Fibroblast of skin of abdomen (primary cell): ENCODE measurements at regions not wholly inside any gene's neighbourhood (a gene's known extent, or its start where the extent isn't known, plus 50 kb on each side); places are given as distances from the start of the nearest gene placed in this dataset.

ENCODE experiments used
- DNase-seq: peaks from one replicate; pipeline ENCODE4 v3.0.0-alpha.2; 2013

DNA sequence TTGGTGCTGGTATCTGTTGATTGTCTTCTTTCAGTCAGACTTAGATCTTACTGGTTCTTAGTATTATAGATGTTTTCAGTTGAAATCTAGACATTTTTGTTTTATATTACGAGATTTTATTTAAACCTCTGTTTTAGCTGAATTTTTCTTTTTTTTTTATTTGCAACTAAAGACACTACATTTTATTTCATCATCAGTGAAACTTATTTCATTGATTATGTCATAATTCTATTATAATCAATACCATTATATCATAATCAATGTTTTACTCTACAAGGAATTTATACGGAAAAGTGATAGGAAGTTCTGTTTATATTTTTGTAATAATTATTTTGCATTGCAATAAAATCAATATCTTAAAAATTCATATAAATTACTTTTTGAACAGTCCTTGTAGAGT, 477.4 kb upstream of the MDFIC2 start:
- no peak for DNase-seq

- DNase-seq, result no peak
Measured at GRCh38 chr3:70780790-70781189, 468.4 kb upstream of the MDFIC2 start.

GRCh38 chr3:70779296-70779695, 466.9 kb upstream of the MDFIC2 start:
- DNase-seq, result no peak

DNA sequence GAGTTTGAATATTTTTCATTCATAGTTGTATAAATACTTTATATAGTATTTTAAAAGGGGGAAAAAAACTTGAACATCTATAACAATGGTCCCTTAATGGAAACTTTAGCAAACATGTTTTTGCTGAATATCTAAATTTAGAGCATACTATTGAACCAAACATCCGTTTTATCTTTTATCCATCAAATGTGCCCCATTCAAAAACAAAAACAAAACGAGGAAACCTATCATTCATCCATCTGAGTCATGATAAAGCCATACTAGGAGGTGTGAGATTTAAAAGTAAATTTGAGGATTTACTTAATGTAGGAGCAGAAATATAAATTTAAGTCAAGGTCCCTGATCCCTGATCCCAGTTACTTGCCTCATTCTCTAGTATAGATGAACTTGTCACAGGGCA, 463.6 kb upstream of the MDFIC2 start:
- DNase-seq, result no peak

GRCh38 chr3:70775257-70775656, 462.8 kb upstream of the MDFIC2 start:
- DNase-seq, result no peak

GRCh38 chr3:70774641-70775040, 462.2 kb upstream of the MDFIC2 start:
- DNase-seq, result no peak

GRCh38 chr3:70771426-70772147, 459.1 kb upstream of the MDFIC2 start:
- peak; percentile 36 for DNase-seq

GRCh38 chr3:70770650-70771049, 458.2 kb upstream of the MDFIC2 start:
- DNase-seq, result no peak

GRCh38 chr3:70766301-70766700, 453.9 kb upstream of the MDFIC2 start:
- no peak for DNase-seq

GRCh38 chr3:70763894-70764293, 451.5 kb upstream of the MDFIC2 start:
- no peak for DNase-seq

DNA sequence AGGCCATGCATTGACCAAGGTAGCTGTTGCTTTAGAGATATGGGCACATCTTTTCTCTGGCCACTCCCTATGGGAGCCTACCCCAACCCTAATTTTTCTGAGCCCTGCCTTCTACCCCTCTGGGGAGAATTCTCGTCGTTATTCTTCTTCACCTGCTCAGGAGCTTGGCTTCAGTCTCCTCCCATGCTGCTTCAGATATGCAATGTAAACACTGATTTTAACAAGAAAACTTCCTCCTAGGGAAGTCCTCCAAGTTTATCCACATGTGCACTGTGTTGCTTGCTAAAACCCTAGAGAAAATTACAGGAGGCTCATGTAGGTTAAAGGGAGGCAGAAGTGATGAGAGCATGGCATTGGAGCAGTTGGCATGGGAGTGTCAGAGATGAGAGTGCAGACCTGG, 445.2 kb upstream of the MDFIC2 start:
- no peak for DNase-seq

DNA sequence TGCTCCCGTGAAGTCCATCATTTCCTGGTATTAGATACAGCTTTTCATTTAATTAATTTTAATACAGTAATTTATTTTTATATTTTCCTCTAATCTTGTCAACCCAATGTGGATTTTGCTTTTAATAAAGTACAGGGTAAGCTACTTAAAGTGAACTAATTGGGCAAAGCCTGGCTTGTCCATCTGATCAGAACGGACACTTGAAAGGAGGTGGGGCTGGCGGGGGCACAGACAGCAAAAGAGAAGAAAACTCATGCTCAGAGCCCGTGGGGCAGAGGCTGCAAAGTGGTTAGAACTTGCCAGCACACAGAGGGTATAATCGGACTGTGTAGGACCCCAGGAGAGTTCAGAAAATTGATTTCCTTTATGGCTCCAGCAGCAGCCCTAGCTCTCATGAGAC, 443.1 kb upstream of the MDFIC2 start:
- DNase-seq, result no peak

GRCh38 chr3:70754314-70754713, 441.9 kb upstream of the MDFIC2 start:
- peak; percentile 28 for DNase-seq

- DNase-seq, result no peak
Measured at GRCh38 chr3:70753572-70753971, 441.1 kb upstream of the MDFIC2 start.

GRCh38 chr3:70752051-70752450, 439.6 kb upstream of the MDFIC2 start:
- DNase-seq, result no peak

DNA sequence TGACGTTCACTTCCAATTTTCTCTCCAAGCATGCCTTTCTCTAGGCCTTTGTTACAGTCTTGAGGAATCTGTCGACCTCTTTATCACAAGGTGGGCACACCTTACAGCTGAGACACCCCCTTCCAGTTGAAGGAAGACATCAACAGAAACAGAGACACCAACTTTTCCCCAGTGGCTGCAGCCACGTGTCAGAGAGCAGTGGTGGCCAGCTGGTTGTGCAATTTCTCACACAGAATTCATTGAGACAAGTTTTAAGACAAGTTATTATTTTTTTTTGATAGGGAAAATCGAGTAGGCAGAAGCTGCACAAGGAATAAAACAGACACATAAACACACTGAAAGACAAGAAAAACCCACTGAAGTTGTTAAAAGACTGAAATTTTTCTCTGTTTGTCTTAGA, 436.7 kb upstream of the MDFIC2 start:
- no peak for DNase-seq

DNA sequence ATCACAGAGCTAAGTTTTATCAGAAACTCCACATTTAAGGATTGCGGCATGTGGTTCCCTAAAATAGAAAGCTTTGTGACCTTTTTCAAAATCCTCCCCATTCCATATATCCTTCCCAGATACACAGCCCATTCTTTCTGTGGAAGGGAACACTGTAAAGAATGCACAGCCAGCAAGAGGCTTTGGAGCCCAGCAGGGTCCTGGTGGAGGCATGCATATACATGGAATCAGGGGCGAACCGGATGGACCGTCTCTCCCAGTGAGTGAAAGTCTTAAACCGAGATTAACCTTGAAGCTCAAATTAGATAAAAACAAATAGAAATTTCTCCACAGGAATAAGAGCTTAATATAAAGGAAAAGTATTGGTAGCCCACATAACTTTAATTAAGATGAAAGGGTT, 436.2 kb upstream of the MDFIC2 start:
- no peak for DNase-seq

DNA sequence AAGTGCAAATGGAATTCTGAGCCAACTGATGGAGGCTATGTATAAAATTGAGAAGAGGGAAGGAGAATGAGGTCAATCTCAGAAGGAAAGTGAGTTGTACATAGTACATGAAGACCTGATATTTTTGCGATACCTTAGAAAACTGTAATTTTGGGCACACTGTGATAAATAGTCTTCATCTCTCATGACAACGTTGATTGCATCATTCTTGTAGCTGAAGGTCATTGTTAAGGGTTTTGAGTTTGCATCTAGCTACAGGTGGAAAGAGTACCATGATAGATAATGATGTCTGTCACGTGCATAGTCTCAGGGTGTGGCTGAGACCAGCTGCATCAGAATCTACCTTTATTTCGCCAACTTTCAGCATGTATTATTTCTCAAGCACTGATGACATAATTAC, 435.4 kb upstream of the MDFIC2 start:
- no peak for DNase-seq

DNA sequence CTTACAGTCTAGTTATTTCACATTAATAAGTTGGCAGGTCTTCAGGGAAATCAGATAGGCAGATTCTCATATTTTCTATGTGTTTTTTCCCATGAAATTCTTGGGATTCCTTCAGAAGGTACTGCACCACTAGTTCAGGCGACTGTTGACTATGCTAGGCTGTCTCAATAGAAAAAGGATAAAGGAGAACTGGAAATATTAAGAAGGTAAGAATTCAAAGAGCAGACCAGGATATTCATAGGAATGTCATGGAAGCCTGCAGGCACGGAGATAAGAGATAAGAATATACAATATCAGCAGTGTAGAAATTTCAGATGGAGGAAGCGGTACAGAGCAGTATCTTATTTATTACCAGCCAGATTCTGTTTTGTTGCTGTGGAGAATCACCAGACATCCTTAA, 432.1 kb upstream of the MDFIC2 start:
- peak; percentile 13 for DNase-seq

- DNase-seq, result no peak
Measured at GRCh38 chr3:70743754-70744153, 431.3 kb upstream of the MDFIC2 start.

DNA sequence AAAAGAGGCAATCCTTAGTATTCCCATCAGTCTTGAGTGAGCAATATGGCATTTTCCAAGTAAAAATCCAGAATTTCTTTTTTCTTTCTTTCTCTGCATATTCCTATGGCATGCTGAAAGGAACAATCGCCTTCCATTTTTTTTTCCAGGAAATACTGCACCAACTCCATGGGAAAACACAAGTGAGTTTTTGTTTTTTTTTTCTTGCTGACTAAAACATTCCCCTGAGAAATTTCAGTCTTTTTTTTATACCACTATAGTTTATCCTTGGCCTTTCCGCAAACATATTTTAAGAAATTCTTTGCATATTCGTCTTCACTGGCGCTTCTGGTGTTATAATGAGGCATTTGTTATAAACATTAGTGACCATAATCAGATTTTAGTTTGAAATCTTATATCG, 429.6 kb upstream of the MDFIC2 start:
- no peak for DNase-seq

GRCh38 chr3:70740872-70741271, 428.4 kb upstream of the MDFIC2 start:
- no peak for DNase-seq

GRCh38 chr3:70740071-70740470, 427.6 kb upstream of the MDFIC2 start:
- no peak for DNase-seq

DNA sequence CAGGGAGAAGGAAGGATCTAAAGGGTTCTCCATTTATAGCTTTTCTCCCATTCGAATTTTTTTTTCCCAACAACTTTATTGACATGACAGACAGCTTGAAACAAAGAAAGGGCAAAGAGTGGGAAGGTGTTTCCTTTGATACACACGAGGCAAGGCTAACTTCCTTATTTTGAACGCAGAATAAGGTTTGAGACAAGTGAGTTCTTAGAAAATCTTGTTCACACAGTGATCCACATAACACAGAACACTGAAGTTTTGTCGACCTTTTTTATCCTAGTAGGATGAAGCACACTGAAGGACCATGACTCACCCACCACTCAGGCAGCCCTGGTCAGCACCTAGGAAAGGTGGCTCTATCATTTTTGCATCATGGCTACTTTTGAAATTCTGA, 425.8 kb upstream of the MDFIC2 start:
- no peak for DNase-seq

DNA sequence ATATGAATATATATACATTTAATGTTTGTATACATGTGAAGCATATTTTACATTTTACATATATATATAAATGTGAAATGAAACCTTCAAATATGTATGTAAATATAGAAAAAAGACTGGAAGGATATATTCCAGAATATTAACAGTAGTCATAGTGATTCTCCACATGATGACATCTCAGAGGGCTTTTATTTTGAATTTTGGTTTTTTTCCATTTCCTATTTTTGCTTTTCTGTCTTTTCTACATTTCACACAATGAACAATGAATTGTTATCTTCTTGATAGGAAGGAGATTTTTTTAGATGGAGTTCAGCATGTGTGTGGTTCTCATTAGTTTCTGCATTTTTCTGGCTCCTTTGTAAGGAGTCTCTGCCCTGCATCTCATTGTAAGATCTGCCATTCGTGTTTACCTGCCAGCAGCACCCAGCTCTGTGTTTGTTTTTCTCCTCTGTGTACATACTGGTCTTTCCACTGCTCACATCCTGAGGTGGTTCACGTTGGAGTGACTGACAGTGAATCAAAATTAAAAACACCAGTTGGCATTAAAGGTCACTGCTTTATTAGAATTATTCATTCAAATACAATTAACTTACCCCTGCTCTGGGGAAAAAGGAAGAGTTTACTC, 425.3 kb upstream of the MDFIC2 start:
- no peak for DNase-seq
